ENCODE measurements at regions not wholly inside any gene's neighbourhood (a gene's known extent, or its start where the extent isn't known, plus 50 kb on each side); places are given as distances from the start of the nearest gene placed in this dataset.

- TF ChIP-seq CTCF (conservative IDR thresholded peaks at IDR 0.05; ENCODE audit: low read depth) = no peak
- no peak for DNase-seq (ENCODE audit: low spot score)
- ChIA-PET CTCF (no interaction called here), POLR2A (ENCODE audit: low non-redundant PET) (no interaction called here)
- H3K27ac ChIP-seq = no peak overlapping the region
These were observed 611.9 kb upstream of the TECRL start for GRCh38 chr4:65021149-65021548.

GRCh38 chr4:65019775-65020174, 610.5 kb upstream of the TECRL start:
- TF ChIP-seq CTCF (conservative IDR thresholded peaks at IDR 0.05; ENCODE audit: low read depth) = no peak
- POLR2A ChIA-PET (ENCODE audit: low non-redundant PET) = no interaction called here
- CTCF ChIA-PET = no interaction called here
- H3K27ac ChIP-seq = no peak overlapping the region
- DNase-seq (ENCODE audit: low spot score) = no peak

- DNase-seq (ENCODE audit: low spot score) = no peak
- ChIA-PET CTCF (no interaction called here), POLR2A (ENCODE audit: low non-redundant PET) (no interaction called here)
- no peak for TF ChIP-seq CTCF (conservative IDR thresholded peaks at IDR 0.05; ENCODE audit: low read depth)
- H3K27ac ChIP-seq = no peak overlapping the region
These were observed 609.1 kb upstream of the TECRL start for GRCh38 chr4:65018313-65018712.

GRCh38 chr4:65014078-65014477, 604.8 kb upstream of the TECRL start:
- DNase-seq (ENCODE audit: low spot score) = no peak
- CTCF ChIA-PET = no interaction called here
- POLR2A ChIA-PET (ENCODE audit: low non-redundant PET) = no interaction called here
- H3K27ac ChIP-seq = 0 out of 2 replicates have a peak overlapping the region, but pooled peaks have one; percentile 24
- TF ChIP-seq CTCF (conservative IDR thresholded peaks at IDR 0.05; ENCODE audit: low read depth) = no peak

DNA sequence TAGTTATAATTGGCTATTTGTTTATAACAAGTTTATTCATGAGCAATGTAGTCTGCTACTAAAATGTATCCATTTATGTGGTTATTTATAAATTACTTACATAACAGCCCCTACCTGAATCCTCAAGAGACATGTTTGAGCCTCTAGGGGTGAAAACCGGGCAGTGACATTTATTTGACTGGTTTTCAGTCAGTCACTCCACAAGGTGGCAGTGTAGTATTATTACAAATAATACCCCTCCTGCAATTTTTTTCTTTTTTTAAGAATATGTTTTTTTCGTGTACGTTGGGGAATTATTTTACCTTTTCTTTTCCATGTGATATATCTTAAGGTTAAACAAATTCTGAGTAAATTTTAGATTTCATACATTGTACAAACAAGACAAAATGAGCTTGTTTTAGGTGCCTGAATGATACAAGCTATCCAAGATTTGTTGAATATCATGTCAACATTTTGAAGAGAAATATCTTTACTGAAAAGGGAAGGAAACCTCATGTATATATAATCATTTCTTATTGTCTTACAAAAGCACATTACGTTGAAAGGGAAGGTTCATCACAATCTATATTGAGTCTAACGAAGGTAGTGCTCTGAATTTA, 598.7 kb upstream of the TECRL start:
- CTCF ChIA-PET = interaction anchor here (0.6 to 0.7 kb wide), 10 partner anchors 31 to 1728 kb away, joined by 3 to 10 read pairs (median 4); partner anchors contain the start of gene EPHA5
- POLR2A ChIA-PET (ENCODE audit: low non-redundant PET) = no interaction called here
- TF ChIP-seq CTCF (conservative IDR thresholded peaks at IDR 0.05; ENCODE audit: low read depth) = peak; percentile 74
- peak; percentile 54 for DNase-seq (ENCODE audit: low spot score)
- H3K27ac ChIP-seq = no peak overlapping the region

- no peak for TF ChIP-seq CTCF (conservative IDR thresholded peaks at IDR 0.05; ENCODE audit: low read depth)
- ChIA-PET POLR2A (ENCODE audit: low non-redundant PET) (no interaction called here), CTCF (no interaction called here)
- DNase-seq (ENCODE audit: low spot score) = no peak
- no peak overlapping the region for H3K27ac ChIP-seq
These were observed 565.9 kb upstream of the TECRL start for GRCh38 chr4:64975177-64975576.

All from RWPE1 (cell line).